Chondrocyte (in vitro differentiated cells): ENCODE measurements at regions not wholly inside any gene's neighbourhood (a gene's known extent, or its start where the extent isn't known, plus 50 kb on each side); places are given as distances from the start of the nearest gene placed in this dataset.
"Not testable (repeated sequence)": the region's sequence is repeated elsewhere in the genome, so short reads cannot be mapped to it uniquely, and the experiment has no call there.

Experiments used
- DNase-seq: peaks from one replicate; pipeline ENCODE4 v3.0.0; 2021; ENCODE audit warnings: mixed read lengths, low spot score
- H3K27ac Mint-ChIP-seq: one replicate; pipeline ENCODE4 v1.8.0; 2021; ENCODE audit warnings: mild to moderate bottlenecking, moderate library complexity, mixed read lengths; ENCODE audit not compliant: unreplicated experiment
- H3K27me3 Mint-ChIP-seq: 2 replicates; pipeline ENCODE4 v1.8.0; 2021; ENCODE audit warnings: low read depth, mixed read lengths
- H3K36me3 Mint-ChIP-seq: 2 replicates; pipeline ENCODE4 v1.8.0; 2021; ENCODE audit warnings: low read depth, mixed read lengths
- H3K4me1 Mint-ChIP-seq: 2 replicates; pipeline ENCODE4 v1.8.0; 2021; ENCODE audit warnings: low read depth, mild to moderate bottlenecking, mixed read lengths
- H3K4me3 Mint-ChIP-seq: one replicate; pipeline ENCODE4 v1.8.0; 2021; ENCODE audit warnings: mild to moderate bottlenecking, moderate library complexity, mixed read lengths; ENCODE audit not compliant: unreplicated experiment
- H3K9me3 Mint-ChIP-seq: 2 replicates; pipeline ENCODE4 v1.8.0; 2021; ENCODE audit warnings: low read depth, mixed read lengths
- TF ChIP-seq, protein P1 (sequence below): fragments of 200-600 bp; sonication (generic); IDR thresholded peaks from 2 replicates; pipeline ENCODE4 v1.5.0; 2021; ENCODE audit warnings: antibody characterized with exemption, mild to moderate bottlenecking, moderate library complexity

DNA sequence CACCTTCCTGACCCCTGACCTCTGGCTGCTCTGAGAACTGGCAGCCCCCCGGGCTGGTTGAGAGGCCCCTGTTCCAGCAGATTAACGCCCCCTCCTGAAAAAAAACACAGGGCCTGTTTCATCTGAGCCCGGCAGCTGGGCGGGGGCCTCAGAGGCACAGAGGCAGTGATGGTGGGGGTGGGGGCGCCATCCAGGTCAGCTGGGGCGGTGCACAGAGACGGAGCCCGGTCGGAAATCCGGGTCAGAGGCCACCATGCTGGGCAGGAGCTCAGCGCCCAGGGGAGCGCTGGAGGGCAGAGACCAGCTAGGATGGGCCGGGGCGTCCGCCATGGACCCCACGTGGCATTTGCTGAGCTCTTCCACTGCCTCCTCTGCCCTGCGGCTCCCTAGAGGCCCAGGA lies 68.0 kb downstream of the UNCX start:
- Mint-ChIP-seq H3K4me1 (no peaks in the 10 kb centered on the region), H3K27me3 (peaks cover 34% of the 10 kb centered on the region), H3K9me3 (no peaks in the 10 kb centered on the region), H3K36me3 (no peaks in the 10 kb centered on the region), H3K27ac (no peak overlapping the region), H3K4me3 (no peak overlapping the region)
- TF ChIP-seq, protein P1, sequence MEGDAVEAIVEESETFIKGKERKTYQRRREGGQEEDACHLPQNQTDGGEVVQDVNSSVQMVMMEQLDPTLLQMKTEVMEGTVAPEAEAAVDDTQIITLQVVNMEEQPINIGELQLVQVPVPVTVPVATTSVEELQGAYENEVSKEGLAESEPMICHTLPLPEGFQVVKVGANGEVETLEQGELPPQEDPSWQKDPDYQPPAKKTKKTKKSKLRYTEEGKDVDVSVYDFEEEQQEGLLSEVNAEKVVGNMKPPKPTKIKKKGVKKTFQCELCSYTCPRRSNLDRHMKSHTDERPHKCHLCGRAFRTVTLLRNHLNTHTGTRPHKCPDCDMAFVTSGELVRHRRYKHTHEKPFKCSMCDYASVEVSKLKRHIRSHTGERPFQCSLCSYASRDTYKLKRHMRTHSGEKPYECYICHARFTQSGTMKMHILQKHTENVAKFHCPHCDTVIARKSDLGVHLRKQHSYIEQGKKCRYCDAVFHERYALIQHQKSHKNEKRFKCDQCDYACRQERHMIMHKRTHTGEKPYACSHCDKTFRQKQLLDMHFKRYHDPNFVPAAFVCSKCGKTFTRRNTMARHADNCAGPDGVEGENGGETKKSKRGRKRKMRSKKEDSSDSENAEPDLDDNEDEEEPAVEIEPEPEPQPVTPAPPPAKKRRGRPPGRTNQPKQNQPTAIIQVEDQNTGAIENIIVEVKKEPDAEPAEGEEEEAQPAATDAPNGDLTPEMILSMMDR: no peak
- DNase-seq: no peak

DNA sequence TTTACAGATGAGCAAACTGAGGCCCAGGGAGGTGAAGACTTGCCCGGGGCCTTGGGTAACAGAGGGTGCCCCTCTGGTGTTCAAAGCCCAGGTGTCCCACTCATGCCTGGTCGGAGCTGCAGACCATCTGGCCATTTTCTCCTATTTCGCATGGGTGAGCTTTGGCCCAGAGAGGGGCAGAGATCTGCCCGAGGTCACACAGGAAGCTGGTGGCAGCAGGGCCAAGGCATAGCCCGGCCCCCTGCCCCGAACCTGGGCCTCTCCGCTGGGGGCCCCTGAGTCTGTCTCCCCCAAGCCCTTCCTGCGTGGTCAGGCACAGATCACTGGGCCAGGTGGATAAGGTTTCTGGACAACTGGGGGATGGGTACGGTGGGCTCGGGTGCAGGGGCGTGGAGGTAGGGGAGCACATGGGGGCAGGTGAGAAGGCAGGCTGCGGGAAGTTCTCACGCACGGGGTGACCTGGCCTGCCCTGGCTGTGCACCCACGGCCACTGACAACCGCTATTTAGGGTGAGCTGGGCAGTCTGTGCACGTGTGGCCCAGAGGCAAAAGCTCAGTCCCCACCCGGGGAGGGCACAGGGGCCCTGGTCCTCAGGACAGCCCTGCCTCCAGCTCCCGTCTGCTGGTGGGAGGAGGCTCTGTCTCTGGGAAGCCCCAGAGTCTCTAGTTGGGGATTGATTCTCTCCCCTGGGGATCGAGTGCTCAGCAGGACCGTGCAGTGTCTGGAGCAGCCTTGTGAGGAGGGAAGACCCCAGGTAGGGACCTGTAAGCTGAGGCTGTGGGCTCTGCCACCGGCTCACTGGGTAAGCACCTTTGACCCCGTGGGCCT lies 68.6 kb downstream of the UNCX start:
- TF ChIP-seq, protein P1: no peak
- H3K9me3 Mint-ChIP-seq: no peaks in the 10 kb centered on the region
- DNase-seq: no peak
- no peak overlapping the region for H3K27ac Mint-ChIP-seq
- H3K27me3 Mint-ChIP-seq: peaks cover 37% of the 10 kb centered on the region
- H3K36me3 Mint-ChIP-seq: no peaks in the 10 kb centered on the region
- no peak overlapping the region for H3K4me3 Mint-ChIP-seq
- no peaks in the 10 kb centered on the region for H3K4me1 Mint-ChIP-seq

DNA sequence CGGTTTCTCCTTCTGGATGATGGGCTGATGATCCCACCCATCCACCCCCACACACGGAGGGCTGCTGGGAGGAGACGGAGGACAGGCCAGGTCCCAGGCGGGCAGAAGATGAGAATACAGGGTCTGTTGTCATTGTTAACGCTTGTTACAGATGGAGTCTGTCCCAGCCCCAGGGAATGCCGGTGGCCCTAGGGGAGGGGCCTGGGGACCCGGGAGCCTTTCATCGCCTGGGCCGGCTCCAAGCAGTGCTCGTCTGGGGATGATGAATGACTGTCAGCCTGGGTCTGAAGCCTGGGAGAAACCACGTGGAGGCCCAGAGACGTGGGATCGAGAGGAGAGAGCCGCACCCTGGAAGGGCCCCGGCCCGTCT lies 69.2 kb downstream of the UNCX start:
- DNase-seq: no peak
- Mint-ChIP-seq H3K36me3 (no peaks in the 10 kb centered on the region), H3K9me3 (no peaks in the 10 kb centered on the region), H3K27me3 (peaks cover 39% of the 10 kb centered on the region), H3K4me3 (no peak overlapping the region), H3K27ac (no peak overlapping the region), H3K4me1 (no peaks in the 10 kb centered on the region)
- TF ChIP-seq, protein P1: no peak

DNA sequence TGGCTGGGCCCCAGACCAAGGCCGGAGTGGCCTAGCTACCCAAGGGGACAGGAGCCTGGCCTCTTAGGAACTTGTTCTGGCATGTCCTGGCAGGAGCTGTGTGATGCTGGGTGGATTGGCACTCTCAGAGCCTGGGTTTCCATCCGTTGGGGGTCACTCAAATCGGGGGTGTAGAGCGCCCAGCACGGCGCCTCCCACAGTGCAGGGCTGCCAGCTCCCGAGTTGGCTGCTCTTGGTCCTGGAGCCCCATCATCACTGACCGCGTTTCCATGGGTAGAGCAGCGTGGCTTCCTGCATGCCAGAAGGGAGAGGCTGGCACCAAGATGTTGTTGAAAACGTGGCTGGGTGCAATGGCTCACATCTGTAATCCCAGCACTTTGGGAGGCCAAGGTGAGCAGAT lies 70.3 kb downstream of the UNCX start:
- Mint-ChIP-seq H3K27me3 (peaks cover 43% of the 10 kb centered on the region), H3K9me3 (no peaks in the 10 kb centered on the region)

DNA sequence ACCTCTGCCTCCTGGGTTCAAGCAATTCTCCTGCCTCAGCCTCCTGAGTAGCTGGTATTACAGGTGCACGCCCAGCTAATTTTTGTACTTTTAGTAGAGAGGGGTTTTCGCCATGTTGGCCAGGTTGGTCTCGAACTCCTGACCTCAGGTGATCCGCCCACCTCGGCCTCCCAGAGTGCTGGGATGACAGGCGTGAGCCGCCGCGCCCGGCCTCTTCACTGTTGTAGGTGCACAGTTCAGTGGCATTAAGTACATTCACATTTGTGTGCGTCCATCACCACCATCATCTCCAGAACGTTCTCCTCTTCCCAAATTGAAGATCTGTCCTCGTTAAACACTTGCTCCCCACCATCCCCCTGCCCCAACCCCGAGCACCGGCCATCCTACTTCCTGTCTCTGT lies 71.3 kb downstream of the UNCX start:
- H3K4me3 Mint-ChIP-seq, H3K9me3 Mint-ChIP-seq, H3K27ac Mint-ChIP-seq, H3K4me1 Mint-ChIP-seq, H3K36me3 Mint-ChIP-seq, DNase-seq: not testable (repeated sequence)
- H3K27me3 Mint-ChIP-seq: peaks cover 43% of the 10 kb centered on the region

More for the DNA sequence above, 70.3 kb downstream of the UNCX start:
- TF ChIP-seq, protein P1: no peak
- Mint-ChIP-seq H3K36me3 (no peaks in the 10 kb centered on the region), H3K4me1 (no peaks in the 10 kb centered on the region), H3K4me3 (no peak overlapping the region), H3K27ac (no peak overlapping the region)
- DNase-seq: no peak

DNA sequence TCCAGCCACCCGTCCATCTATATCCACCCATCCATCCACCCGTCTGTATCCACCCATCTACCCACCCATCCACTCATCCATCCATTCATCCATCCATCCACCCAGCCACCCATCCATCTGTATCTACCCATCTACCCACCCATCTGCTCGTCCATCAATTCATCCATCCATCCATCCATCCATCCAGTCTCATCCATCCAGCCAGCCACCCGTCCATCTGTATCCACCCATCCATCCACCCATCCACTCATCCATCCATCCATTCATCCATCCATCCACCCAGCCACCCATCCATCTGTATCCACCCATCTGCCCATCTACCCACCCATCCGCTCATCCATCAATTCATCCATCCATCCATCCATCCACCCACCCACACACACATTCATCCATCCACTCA lies 73.2 kb downstream of the UNCX start:
- H3K4me3 Mint-ChIP-seq: no peak overlapping the region
- no peaks in the 10 kb centered on the region for H3K9me3 Mint-ChIP-seq
- no peaks in the 10 kb centered on the region for H3K4me1 Mint-ChIP-seq
- H3K36me3 Mint-ChIP-seq: no peaks in the 10 kb centered on the region
- TF ChIP-seq, protein P1: no peak
- H3K27ac Mint-ChIP-seq: no peak overlapping the region
- peaks cover 39% of the 10 kb centered on the region for H3K27me3 Mint-ChIP-seq
- DNase-seq: no peak
